Activated CD8-positive, alpha-beta T cell treated with anti-CD3 and anti-CD28 coated beads for 36 hours (primary cell): ENCODE measurements at regions not wholly inside any gene's neighbourhood (a gene's known extent, or its start where the extent isn't known, plus 50 kb on each side); places are given as distances from the start of the nearest gene placed in this dataset.

ENCODE experiments used
- ATAC-seq: fragments of 200-7000 bp; cut with Tn5 transposase; one replicate; pipeline ENCODE4 v1.10.0; 2021; ENCODE audit warnings: mild to moderate bottlenecking, moderate library complexity
- CTCF ChIA-PET: fragments of 350-600 bp; sonication (Branson Sonifier 250); formaldehyde crosslinking; loops from one replicate; lab custom pipeline; 2021; ENCODE audit warnings: antibody characterized with exemption; lab: Charles Lee
- POLR2A ChIA-PET: fragments of 350-600 bp; sonication (Branson Sonifier 250); formaldehyde crosslinking; loops from one replicate; lab custom pipeline; 2021; ENCODE audit warnings: antibody characterized with exemption; lab: Charles Lee
- DNase-seq: peaks from one replicate; pipeline ENCODE4 v3.0.0-alpha.2; 2020
- H3K27ac Mint-ChIP-seq: one replicate; pipeline ENCODE4 v1.8.0; 2021; ENCODE audit warnings: mild to moderate bottlenecking, mixed read lengths
- H3K27me3 Mint-ChIP-seq: one replicate; pipeline ENCODE4 v1.8.0; 2021; ENCODE audit warnings: mixed read lengths
- H3K36me3 Mint-ChIP-seq: one replicate; pipeline ENCODE4 v1.8.0; 2021; ENCODE audit warnings: low read depth, mixed read lengths
- H3K4me1 Mint-ChIP-seq: one replicate; pipeline ENCODE4 v1.8.0; 2021; ENCODE audit warnings: low read depth, mixed read lengths
- H3K4me3 Mint-ChIP-seq: one replicate; pipeline ENCODE4 v1.8.0; 2021; ENCODE audit warnings: mild to moderate bottlenecking, moderate library complexity, mixed read lengths
- H3K9me3 Mint-ChIP-seq: one replicate; pipeline ENCODE4 v1.8.0; 2021; ENCODE audit warnings: mixed read lengths
- intact Hi-C: fragments of 100-400 bp; cut with micrococcal nuclease; formaldehyde crosslinking; loops from one replicate; pipeline ENCODE4 v1.10.0; 2022
- TF ChIP-seq, protein P1 (sequence below): fragments of 200-600 bp; IDR thresholded peaks from one replicate; pipeline ENCODE4 v1.8.0; 2022; ENCODE audit warnings: antibody characterized with exemption, mild to moderate bottlenecking

DNA sequence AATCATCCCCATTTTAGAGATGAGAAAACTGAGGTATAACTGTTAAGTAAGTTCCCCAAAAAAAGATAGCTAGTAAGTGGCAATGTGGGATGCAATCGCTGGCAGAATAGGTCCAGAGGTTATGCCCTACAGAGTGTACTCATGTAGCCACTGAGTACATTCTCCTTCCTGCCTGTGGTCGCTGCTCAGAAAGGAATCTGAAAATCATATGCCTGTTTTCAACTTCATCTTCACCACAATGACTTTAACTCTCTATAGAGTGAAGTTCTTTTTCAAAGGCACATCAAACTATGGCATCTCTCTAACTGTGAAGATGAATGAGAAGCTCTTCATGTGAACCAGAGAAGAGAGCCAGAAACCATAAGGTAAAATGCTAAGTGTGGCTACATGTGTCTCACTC, 162.2 kb upstream of the SLC25A13 start:
- POLR2A ChIA-PET: no interaction called here
- CTCF ChIA-PET: no interaction called here
- no peak for ATAC-seq
- no peak for DNase-seq
- no peak overlapping the region for H3K4me3 Mint-ChIP-seq
- no peaks in the 10 kb centered on the region for H3K9me3 Mint-ChIP-seq
- intact Hi-C loops: no loop called here
- H3K27ac Mint-ChIP-seq: no peak overlapping the region
- no peaks in the 10 kb centered on the region for H3K36me3 Mint-ChIP-seq
- peaks cover 5% of the 10 kb centered on the region for H3K4me1 Mint-ChIP-seq
- TF ChIP-seq, protein P1, sequence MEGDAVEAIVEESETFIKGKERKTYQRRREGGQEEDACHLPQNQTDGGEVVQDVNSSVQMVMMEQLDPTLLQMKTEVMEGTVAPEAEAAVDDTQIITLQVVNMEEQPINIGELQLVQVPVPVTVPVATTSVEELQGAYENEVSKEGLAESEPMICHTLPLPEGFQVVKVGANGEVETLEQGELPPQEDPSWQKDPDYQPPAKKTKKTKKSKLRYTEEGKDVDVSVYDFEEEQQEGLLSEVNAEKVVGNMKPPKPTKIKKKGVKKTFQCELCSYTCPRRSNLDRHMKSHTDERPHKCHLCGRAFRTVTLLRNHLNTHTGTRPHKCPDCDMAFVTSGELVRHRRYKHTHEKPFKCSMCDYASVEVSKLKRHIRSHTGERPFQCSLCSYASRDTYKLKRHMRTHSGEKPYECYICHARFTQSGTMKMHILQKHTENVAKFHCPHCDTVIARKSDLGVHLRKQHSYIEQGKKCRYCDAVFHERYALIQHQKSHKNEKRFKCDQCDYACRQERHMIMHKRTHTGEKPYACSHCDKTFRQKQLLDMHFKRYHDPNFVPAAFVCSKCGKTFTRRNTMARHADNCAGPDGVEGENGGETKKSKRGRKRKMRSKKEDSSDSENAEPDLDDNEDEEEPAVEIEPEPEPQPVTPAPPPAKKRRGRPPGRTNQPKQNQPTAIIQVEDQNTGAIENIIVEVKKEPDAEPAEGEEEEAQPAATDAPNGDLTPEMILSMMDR: no peak
- H3K27me3 Mint-ChIP-seq: no peaks in the 10 kb centered on the region

DNA sequence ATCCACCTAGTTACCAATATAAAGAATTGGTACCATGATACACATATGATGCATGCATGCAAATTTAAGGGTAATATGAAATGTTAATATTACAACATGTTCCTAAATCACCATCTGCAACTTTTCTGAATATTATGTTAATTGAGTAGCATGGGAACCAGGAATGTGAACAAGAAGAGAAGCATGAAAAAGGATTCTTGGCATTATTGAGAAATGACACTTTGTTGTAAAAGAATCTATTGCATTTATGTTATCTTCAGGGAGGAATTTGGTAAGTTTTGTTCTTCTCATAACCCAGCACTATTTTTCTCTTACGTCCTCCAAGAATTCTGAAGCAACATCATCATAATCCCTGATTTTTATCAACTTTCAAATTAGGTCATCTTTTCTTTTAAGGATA, 159.9 kb upstream of the SLC25A13 start:
- no peak overlapping the region for H3K4me3 Mint-ChIP-seq
- no peaks in the 10 kb centered on the region for H3K9me3 Mint-ChIP-seq
- ChIA-PET CTCF (interaction anchor here (1.5 kb wide), 1 partner anchor 18 kb away, joined by 3 read pairs; no protein-coding TSS in a partner anchor), POLR2A (no interaction called here)
- intact Hi-C loops: no loop called here
- TF ChIP-seq, protein P1: no peak
- no peak for ATAC-seq
- H3K27ac Mint-ChIP-seq: no peak overlapping the region
- H3K27me3 Mint-ChIP-seq: no peaks in the 10 kb centered on the region
- peaks cover 11% of the 10 kb centered on the region for H3K4me1 Mint-ChIP-seq
- no peaks in the 10 kb centered on the region for H3K36me3 Mint-ChIP-seq
- DNase-seq: no peak

DNA sequence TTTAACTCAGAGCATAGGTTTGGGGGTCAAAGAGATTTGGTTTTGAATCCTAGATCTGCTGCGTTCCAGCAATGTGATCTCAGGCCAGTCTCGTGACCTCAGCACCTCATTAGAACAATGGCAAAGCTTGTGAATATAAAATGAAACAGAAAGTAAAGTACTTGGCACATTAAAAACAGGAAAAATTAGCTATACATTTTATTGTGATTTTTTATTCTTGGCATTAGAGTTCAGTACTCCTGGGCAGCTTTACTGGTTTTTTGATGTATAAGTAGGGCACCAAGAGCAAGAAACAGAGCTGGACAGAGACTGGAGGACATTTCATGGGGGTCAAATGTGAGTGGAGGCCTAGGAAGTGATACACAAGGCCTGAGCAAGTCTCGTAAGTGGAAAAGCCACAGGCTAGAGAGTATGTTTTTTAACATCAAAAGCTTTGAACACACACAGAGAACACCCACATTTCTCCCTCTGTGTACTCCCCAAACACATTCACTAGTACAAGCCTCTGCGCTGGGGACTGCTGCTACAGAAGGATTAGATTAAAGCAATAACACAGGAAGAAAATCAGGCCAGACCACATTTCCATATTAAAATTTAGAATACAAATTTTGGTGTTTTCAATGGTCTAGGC, 157.2 kb upstream of the SLC25A13 start:
- no peaks in the 10 kb centered on the region for H3K9me3 Mint-ChIP-seq
- peak overlapping the region; percentile 59 for H3K27ac Mint-ChIP-seq
- peak overlapping the region; percentile 15 for H3K4me3 Mint-ChIP-seq
- POLR2A ChIA-PET: interaction anchor here (0.7 kb wide), 1 partner anchor 32 kb away, joined by 3 read pairs; no protein-coding TSS in a partner anchor
- H3K4me1 Mint-ChIP-seq: peaks cover 11% of the 10 kb centered on the region
- H3K36me3 Mint-ChIP-seq: no peaks in the 10 kb centered on the region
- no peaks in the 10 kb centered on the region for H3K27me3 Mint-ChIP-seq
- ATAC-seq (peak; percentile 78), DNase-seq (peak; percentile 14)
- intact Hi-C loops: no loop called here
- TF ChIP-seq, protein P1: no peak
- CTCF ChIA-PET: no interaction called here

DNA sequence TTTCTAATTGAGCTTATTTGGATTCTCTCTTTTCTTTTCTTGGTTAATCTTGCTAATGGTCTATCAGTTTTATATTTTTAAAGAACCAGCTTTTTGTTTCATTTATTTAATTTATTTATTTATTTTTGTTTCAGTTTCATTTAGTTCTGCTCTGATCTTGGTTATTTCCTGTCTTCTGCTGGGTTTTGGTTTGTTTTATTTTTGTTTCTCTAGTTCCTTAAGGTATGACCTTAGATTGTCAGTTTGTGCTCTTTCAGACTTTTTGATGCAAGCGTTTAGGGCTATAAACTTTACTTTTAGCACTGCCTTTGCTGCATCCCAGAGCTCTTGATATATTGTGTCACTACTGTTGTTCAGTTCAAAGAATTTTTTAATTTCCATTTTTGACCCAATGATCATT, 149.7 kb upstream of the SLC25A13 start:
- Mint-ChIP-seq H3K4me1 (peaks cover 10% of the 10 kb centered on the region), H3K27ac (peak overlapping the region; percentile 65), H3K9me3 (peaks cover 7% of the 10 kb centered on the region), H3K4me3 (no peak overlapping the region), H3K36me3 (no peaks in the 10 kb centered on the region), H3K27me3 (no peaks in the 10 kb centered on the region)
- ChIA-PET POLR2A (no interaction called here), CTCF (no interaction called here)
- TF ChIP-seq, protein P1: no peak
- ATAC-seq (no peak), DNase-seq (no peak)
- intact Hi-C loops: no loop called here

DNA sequence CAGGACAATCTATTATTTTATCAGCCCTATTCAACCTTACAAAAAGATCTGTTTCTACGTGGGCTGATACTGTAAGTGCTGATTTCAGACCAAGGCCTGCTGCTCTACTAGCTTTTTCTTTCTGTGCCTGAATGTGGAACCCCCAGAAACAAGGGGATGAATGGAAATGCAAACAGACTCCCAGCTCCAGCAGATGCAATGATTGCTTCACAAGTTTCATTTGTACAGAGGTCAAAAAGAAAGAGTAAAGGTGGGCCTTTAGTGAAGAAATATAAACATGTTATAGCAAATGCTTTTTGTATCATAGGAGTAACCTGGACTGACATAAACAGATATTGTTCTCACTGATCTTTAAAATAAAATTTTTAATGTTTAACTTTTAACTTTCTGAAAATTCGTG, 130.2 kb upstream of the SLC25A13 start:
- no peak for ATAC-seq
- no peaks in the 10 kb centered on the region for H3K27me3 Mint-ChIP-seq
- no peak overlapping the region for H3K4me3 Mint-ChIP-seq
- H3K9me3 Mint-ChIP-seq: no peaks in the 10 kb centered on the region
- intact Hi-C loops: no loop called here
- no peaks in the 10 kb centered on the region for H3K4me1 Mint-ChIP-seq
- DNase-seq: no peak
- ChIA-PET POLR2A (interaction anchor here (1.0 kb wide), 1 partner anchor 251 kb away, joined by 4 read pairs; no protein-coding TSS in a partner anchor), CTCF (no interaction called here)
- no peak overlapping the region for H3K27ac Mint-ChIP-seq
- no peaks in the 10 kb centered on the region for H3K36me3 Mint-ChIP-seq
- TF ChIP-seq, protein P1: no peak
